HG02798 (cell line): ENCODE measurements at regions not wholly inside any gene's neighbourhood (a gene's known extent, or its start where the extent isn't known, plus 50 kb on each side); places are given as distances from the start of the nearest gene placed in this dataset.

Experiments used
- ATAC-seq: cut with Tn5 transposase; IDR thresholded peaks from one replicate; pipeline ENCODE4 v1.9.1; 2021; ENCODE audit warnings: mild to moderate bottlenecking; ENCODE audit not compliant: unreplicated experiment, poor library complexity

DNA sequence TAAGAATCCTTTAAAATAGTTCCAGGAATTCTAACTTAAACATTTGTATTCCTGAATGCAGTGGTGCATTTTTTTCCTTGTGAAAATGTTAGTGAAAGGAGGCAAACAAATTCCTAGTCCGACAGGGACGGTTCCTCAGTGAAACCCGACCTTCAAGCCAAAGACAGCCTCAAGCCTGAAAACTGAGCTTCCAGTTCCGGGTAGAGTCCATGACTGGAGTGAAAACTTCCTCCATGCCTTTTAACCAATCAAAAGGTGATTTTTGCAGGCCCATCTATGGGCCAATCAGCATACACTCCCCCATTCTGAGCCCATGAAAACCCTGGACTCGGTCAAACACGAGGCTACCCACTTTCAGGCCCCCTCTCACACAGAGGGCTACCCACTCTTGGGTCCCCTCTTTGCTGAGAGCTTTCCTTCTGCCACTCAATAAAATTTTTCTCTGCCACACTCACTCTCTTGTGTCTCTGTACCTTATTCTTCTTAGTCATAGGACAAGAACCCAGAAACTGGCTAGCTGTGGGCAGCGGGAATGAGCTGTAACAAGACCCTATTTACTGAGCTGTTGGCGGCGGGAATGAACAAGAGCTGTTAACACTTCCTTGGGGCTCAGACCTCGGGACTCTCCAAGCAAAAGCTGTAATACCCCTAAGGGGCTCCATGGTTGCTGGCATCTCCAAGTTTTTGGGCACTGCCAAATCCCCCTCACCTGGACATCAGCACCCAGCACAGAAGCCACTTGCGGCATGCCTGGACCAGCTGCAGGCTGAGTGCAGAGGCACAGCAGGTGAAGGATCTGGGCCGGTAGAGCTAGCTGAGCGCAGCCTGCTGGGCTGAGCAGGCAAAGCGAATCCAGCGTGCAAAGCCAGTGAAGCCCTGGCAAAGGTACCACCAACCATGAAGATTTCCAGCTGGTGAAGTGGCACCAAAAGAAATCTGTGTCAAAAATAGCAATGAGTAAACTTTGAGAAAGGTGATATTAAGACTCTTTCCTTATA, 598.8 kb downstream of the MCTP2 start:
- ATAC-seq, result no peak

DNA sequence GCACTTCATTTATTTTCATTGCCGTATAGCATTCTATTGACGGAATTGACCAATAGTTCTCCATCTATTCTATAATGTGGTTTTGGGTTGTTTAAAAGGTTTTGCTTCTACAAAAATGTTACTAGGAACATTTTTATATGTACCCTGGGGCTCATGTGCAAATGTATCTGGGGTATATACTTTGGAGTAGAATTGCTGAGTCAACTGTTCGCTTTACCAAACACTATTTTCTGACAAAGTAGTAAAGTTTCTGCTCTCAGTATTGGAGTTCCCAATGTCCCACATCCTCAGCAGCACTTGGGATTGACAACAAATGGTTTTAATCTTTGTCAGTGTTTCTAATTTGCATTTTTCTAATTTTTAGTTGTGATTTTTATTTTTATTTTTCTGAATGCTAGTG, 602.6 kb downstream of the MCTP2 start:
- ATAC-seq, result no peak

DNA sequence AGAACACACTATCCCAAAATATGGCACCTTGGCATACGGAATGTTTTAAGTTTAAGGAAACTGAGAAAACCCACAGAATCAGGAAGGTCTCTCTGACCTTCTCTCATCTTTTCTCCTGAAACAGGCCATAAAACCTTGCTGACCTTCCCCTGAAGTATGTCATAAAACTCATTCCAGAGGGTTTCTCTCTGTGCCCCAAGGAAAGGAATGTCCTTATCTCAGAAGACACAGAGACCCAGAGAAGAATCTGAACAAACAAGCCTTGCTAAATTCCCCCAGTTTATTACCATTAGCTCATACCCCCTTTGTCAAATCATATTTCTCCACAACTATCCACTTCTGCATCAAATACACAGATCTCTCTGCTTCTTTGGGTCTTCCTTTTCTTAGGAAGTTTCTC, 603.1 kb downstream of the MCTP2 start:
- ATAC-seq, result no peak

DNA sequence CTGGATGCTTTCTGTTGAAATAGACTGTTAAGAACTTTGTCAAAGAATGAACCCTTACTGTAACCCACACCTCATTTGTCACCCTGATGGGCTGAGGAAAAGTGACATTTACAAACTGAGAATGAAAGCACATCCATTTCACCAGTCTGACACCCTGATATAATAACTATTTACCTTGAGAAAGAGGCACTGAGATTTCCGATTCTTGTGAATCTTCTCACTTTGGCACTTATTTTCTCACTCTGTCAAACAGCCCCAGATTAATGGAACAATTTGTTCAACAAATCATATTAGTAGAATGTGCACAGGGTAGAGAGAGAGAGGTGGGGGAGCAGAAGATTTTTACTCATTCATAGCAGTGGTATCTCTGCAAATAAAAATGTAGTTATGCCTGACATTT, 606.9 kb downstream of the MCTP2 start:
- ATAC-seq, result no peak

DNA sequence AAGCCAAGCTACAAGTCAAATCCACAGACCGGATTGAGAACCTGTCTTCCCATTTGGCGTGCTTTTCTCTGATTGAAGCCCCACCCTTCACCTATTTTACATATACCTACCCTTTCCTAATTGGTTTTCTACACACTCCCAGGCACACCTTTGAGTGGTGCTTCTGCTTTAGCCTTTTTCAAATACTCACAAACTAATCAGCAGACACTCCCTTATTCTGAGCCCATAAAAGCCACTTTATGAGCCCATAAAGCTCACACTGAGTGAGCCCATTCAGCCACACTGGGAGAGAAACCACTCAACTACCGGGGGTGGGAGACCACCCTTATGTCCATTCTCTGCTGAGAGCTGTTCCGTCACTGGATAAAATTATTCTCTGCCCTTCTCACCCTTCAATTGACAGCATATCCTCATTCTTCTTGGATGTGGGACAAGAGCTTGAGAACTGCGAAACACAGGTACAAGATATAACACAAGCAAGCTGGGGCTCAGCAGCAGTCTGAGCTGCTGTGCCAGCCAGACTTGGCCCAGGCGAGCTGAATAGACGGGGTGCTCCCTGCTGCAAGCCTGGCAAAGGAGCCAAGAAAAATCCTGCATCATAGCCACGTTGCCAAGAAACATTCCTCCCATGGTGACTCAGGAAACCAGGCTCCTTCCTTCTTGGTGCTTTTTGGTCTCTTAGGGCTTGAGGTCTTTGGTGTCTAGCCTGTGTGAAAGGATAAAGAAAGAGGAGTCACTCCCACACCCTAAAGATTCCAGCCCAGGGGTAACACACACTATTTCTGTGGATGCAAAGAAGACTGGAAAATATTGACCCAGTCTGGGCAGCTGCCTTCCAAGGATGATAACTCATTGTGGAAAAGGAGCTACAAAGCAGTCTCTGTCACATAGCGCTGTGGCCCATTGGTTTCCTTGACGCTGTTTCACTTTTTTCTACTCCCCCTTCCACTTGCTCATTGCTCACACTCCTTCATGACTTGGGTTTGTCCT, 609.7 kb downstream of the MCTP2 start:
- ATAC-seq, result no peak

DNA sequence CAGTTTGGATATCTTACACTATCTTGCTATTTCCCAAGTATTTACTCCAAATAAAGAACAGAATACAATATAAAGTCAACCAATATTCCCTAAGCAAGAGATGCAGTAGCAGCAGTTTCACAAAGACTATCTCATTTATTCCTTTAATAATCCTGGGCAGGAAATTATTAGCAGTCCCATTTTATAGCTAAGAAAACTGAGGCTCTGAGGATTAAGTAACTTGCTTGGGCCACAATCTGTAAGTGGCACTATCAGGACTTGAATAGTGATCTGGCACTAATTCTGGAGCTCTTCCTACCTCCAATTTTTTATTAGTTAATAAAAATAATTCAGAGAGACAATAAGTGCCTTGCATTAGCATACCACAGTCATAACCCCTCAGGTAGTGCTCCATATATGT, 611.7 kb downstream of the MCTP2 start:
- no peak for ATAC-seq

DNA sequence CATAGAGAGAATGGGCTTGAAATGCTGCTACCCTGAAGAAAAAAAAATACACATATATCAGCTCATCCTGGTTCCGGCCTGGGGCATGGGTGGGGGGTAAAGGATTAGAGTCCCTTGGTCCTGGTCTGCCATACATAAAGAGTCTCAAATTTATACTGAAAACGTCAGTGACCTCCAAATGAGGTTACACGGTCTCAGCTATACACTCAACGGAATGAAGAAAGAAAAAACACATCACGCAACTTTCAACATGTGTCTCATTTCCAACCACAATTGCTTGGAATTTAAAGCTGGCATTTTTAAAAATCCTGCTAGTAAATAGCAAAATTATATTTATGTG, 612.8 kb downstream of the MCTP2 start:
- ATAC-seq, result no peak

DNA sequence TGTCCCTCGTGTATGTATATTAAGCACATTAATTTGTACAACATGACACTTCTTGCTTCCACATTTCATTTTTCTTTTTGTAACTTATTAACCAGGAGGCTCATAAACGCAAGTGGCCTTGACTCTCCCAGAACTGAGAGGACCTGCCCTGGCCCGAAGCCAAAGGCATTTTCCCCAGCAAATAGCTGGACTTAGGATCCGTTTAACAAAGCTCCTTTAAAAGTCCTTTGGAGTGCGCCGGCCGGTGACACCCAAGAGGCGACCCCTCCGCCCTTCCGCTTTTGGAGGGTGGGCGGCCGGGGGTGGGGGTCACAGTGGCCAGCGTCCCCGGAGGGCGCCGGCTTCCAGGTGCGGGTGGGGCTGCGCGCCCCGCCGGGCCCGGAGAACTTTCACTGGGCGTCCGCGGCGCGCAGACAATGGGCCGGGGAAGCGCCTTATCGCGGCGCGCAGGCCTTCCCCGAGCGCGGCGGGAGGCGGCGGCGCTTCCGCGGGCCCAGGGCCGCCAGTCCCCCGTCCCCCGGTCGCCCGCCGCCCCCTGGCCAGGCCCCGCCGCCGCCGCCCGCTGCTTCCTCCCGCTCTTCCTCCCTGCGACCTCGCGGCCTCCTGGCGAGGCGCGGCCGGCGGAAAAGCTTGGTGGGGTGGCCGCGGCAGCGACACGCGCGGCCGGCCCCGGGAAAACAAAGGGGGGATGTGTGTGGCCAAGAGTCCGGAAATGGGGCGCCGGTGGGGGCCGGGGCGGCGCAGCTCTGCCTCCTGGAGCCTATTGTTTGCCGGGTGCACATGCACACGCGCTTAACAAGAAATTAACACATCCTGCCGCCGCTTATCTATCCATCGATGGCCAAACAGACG, 613.4 kb downstream of the MCTP2 start:
- ATAC-seq, result no peak

DNA sequence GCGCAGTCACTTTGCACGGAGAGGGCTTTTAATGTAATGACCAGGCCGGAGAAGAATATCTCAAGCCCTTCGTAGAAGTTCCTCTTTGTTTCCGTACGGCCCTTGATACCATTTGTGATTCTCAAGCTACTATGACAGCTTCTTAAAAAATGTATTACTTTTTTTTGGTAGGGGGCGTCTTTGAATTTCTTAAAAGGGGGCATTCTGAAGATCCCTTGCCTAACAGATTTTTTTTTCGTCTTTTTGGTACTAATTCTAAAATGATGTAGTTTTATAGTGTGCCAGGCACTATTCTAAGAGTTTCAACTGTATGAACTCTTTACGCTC, 614.0 kb downstream of the MCTP2 start:
- no peak for ATAC-seq

DNA sequence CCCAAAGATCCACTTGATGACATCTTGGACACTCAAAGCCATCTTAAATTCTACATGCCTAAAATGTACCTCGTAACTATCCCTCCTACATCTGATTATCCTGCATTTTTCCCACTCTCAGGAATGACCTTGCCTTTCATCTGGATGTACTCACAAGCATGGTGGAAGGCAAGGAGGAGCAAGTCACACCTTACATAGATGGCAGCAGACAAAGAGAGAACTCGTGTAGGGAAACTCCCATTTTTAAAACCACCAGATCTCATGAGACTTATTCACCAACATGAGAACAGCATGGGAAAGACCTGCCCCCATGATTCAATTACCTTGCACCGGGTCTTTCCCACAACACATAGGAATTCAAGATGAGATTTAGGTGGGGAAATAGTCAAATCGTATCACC, 616.0 kb downstream of the MCTP2 start:
- ATAC-seq, result no peak

DNA sequence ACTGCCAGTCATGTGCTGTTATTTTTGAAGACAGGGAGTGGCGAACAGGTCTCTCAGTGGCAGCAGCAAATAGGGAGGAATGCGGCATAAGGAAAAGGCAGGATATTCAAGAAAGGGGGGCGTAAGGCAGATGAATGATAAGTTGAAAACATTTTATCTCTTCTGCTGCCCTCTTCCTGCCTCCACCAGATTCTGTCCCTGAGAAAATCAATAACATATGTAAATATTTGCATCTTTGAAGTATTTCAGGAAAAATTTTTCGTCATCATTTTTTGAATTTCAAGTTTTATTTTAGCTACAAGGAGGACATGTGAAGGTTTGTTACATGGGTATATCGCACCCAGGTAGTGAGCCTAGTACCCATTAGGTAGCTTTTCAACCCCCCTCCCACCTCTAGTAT, 616.7 kb downstream of the MCTP2 start:
- no peak for ATAC-seq

DNA sequence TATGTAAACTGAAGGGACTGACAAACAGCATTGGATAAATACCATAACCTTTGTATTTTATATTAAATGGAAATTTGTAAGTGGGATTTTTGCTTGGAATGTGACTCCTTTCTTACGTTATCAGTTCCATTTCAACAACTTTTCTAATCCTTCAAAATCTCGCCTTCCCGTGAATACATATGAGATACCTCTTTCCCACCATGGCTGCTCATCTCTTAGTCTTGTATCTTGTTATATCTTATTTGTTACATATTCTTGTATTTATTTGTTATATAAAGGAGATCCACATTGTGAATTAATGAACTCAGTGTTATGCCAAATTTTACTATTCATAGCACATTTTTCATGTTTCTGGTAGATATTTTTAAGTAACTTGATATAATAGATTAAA, 623.7 kb downstream of the MCTP2 start:
- ATAC-seq, result no peak

DNA sequence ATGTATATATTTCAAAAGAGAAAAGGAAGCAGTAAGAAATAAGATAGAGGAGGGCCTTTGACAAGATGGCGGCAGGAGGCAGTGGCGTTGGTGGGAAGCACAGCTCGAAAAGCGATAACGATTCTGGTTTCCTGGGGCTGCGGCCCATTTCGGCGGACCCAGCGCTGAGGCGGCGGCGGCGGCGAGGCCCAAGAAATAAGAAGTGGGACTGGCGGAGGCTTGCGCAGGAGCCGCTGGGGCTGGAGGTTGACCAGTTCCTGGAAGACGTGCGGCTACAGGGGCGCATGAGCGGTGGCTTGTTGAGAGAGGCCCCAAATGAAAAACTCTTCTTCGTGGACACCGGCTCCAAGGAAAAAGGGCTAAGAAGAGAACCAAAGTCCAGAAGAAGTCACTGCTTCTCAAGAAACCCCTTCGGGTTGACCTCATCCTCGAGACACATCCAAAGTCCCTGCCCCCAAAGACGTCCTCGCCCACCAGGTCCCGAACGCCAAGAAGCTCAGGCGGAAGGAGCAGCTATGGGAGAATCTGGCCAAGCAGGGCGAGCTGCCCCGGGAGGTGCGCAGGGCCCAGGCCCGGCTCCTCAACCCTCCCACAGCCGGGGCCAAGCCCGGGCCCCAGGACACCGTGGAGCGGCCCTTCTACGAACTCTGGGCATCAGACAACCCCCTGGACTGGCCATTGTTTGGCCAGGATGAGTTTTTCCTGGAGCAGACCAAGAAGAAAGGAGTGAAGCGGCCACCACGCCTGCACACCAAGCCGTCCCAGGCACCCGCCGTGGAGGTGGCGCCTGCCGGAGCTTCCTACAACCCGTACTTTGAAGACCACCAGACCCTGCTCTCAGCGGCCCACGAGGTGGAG, 624.3 kb downstream of the MCTP2 start:
- ATAC-seq, result no peak

DNA sequence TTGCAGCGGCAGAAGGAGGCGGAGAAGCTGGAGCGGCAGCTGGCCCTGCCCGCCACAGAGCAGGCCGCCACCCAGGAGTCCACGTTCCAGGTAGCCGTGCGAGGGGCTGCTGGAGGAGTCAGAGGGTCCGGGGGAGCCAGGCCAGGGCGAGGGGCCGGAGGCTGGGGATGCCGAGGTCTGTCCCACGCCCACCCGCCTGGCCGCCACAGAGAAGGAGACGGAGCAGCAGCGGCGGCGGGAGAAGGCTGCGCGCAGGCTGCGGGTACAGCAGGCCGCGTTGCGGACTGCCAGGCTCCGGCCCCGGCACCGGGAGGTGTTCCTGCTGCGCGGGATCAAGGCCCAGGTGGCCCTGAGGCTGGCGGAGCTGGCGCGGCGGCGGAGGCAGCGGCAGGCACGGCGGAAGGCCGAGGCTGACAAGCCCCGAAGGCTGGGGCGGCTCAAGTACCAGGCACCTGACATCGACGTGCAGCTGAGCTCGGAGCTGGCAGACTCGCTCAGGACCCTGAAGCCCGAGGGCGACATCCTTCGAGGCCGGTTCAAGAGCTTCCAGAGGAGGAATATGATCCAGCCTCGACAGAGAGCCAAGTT, 625.0 kb downstream of the MCTP2 start:
- no peak for ATAC-seq

DNA sequence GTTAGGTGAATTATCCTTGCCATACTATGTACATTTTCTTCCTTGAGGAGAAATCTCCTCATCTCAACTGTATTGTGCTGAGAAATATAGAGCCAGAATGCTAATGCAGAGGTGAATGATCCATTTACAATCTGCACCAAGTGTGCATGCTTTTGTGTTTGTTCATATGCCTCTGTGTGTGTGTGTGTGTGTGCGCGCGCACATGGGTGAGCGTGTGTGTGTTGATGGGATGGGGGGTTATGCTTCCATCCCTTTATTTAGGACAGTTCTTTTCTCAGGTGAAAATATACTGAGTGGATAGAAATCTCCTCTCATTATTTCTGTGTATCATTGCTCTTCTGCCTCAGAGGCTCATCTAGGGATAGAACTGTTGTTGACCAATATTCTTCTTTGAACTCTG, 626.1 kb downstream of the MCTP2 start:
- ATAC-seq, result no peak

DNA sequence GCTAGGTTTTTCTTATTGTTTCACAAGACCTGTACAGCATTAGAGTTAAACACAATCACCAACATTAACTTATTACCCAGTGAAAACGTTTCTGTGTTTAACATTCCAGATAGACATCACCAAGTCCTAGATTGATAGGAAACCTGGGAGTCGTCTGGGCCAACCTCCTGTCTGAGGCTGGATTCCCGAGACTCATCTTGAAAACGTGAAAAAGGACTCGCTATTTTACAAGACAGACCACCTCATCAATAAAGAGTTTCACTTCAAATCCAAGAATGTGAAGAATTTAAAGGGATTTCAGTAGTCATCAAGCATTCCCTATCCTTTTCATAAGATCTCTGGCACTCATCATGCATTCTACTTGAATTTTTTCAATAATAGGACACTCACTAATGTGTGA, 626.6 kb downstream of the MCTP2 start:
- no peak for ATAC-seq

DNA sequence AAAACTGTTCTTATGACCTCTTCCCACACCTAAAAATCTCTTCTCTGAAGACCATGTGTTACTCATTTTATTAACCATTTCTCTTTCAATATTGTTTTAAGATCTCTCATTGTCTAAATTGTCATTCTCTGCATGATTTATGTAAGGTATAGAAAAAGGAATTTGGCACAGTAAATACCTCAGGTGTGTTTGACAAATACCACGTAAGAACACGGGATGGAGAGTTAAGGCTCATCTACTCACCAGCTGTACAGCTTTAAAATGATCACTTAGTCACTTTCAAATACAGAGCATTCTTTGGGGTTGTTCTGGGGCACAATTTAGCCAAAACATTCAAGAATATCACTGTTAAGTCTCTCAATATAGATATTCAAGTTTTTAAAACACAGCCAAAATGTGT, 627.1 kb downstream of the MCTP2 start:
- ATAC-seq, result no peak

DNA sequence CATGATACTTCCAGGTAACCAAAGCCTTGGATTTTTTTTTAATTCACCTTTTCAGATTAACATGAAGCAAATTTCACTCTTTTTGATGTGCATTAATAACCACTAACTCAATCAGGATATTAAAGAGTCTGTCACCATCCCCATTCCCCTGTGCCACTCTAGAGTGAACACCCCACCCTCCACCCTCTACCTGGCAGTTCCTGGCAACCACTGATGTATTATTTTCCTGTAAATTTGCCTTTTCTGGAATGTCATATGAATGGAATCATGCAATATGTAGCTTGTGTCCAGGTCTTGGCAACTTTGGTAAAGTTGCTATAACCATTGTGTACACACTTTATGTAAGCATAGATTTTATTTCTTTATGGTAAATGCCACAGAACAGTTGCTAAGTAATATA, 627.6 kb downstream of the MCTP2 start:
- no peak for ATAC-seq

DNA sequence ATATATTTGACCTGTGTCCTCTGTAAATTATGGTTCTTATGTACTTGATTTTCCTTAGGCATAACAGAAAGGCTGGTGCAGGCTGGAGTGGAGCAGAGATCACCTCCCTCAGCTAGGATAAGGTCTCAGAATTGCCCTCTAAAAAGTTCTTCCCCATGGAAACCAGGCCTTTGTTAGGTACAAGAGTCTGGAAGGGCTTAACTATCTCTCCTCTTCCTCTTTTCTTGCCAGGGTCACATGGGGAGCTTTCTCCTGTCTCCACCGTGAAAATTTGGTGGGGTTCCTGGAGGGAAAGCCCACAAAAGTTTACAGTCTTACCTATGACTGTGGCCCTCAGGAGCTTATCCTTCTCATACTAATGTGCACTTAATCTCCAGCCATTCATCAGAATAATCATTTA, 633.2 kb downstream of the MCTP2 start:
- no peak for ATAC-seq
